ENCODE measurements at regions not wholly inside any gene's neighbourhood (a gene's known extent, or its start where the extent isn't known, plus 50 kb on each side); places are given as distances from the start of the nearest gene placed in this dataset.

- TF ChIP-seq CTCF (conservative IDR thresholded peaks at IDR 0.05 in 1 of 2, IDR thresholded peaks at IDR 0.05 in 1 of 2; ENCODE audit: low read depth in 1 of 2, low read length in 2 of 2) (no peak), EZH2 (IDR thresholded peaks at IDR 0.05; ENCODE audit: low read length, missing control alignments) (no peak)
These were observed 164.8 kb upstream of the ACVR2A start for GRCh38 chr2:147679955-147680531.

Measured in fibroblast of lung (primary cell).